GM12878 (cell line): ENCODE measurements at regions not wholly inside any gene's neighbourhood (a gene's known extent, or its start where the extent isn't known, plus 50 kb on each side); places are given as distances from the start of the nearest gene placed in this dataset.

Experiments used
- ATAC-seq: fragments of 200-7000 bp; cut with Tn5 transposase; 3 replicates; pipeline ENCODE4 v1.9.1; 2020; ENCODE audit warnings: mild to moderate bottlenecking, moderate library complexity
- BruUV-seq: library from RNA; stranded (reverse); fragments of 400-500 nt; replicated peaks from 2 replicates; lab custom pipeline; 2021; lab: Mats Ljungman, UMichigan
- CTCF ChIA-PET: fragments of 300-600 bp; sonication (Branson Sonifier 250); formaldehyde crosslinking; extraction: SDS; loops from one replicate; lab custom pipeline; 2021; ENCODE audit warnings: inconsistent platforms; lab: Yijun Ruan, JAX
- POLR2A ChIA-PET: fragments of 350-600 bp; formaldehyde crosslinking; extraction: SDS; loops from one replicate; lab custom pipeline; 2021; ENCODE audit warnings: inconsistent platforms; lab: Charles Lee
- RAD21 ChIA-PET: fragments of 300-600 bp; sonication (Branson Sonifier 250); formaldehyde crosslinking; loops from one replicate; lab custom pipeline; 2023; ENCODE audit warnings: antibody characterized with exemption; ENCODE audit not compliant: unreplicated experiment; lab: Charles Lee
- SMC1A ChIA-PET: fragments of 300-600 bp; sonication (Branson Sonifier 250); formaldehyde crosslinking; loops from one replicate; lab custom pipeline; 2023; ENCODE audit not compliant: unreplicated experiment, uncharacterized antibody; lab: Charles Lee
- DNase-seq: peaks from one replicate; pipeline ENCODE4 v3.0.0-alpha.2; 2011; ENCODE audit warnings: low read depth, low spot score
- FAIRE-seq: peaks from 3 replicates; lab custom pipeline; 2011; peaks lifted over from hg19 to GRCh38; lab: Jason Lieb, UNC
- H2AFZ ChIP-seq: 2 replicates; pipeline ENCODE4 v1.6.0; 2011; ENCODE audit warnings: low read depth, low read length, control low read depth; ENCODE audit not compliant: control insufficient read depth
- H3K27ac ChIP-seq: 2 replicates; pipeline ENCODE4 v1.5.1; 2011; ENCODE audit warnings: control low read depth; ENCODE audit not compliant: control insufficient read depth, insufficient read depth
- H3K27me3 ChIP-seq, 2 experiments: replicated peaks in 1 of 2; 2 replicates each; pipeline versions ENCODE4 v1.6.0 to v1.6.1; 2011; ENCODE audit warnings: low read length in 1 of 2; ENCODE audit not compliant: control insufficient read depth in 2 of 2, insufficient read depth in 2 of 2
- H3K36me3 ChIP-seq, 2 experiments: 2 replicates each; pipeline ENCODE4 v1.5.1; 2011; ENCODE audit warnings: low read length in 1 of 2; ENCODE audit not compliant: control insufficient read depth in 2 of 2, insufficient read depth in 2 of 2
- H3K4me1 ChIP-seq: 2 replicates; pipeline ENCODE4 v1.6.1; 2011; ENCODE audit warnings: mild to moderate bottlenecking, low read length, moderate library complexity, mixed read lengths; ENCODE audit not compliant: control insufficient read depth, insufficient read depth
- H3K4me2 ChIP-seq: 2 replicates; pipeline ENCODE4 v1.6.0; 2011; ENCODE audit warnings: control low read depth; ENCODE audit not compliant: control insufficient read depth, insufficient read depth
- H3K4me3 ChIP-seq: fragments of 200-600 bp; sonication (generic); 2 replicates; pipeline ENCODE4 v1.5.1; 2016
- H3K79me2 ChIP-seq: 2 replicates; pipeline ENCODE4 v1.6.0; 2011; ENCODE audit warnings: low read length; ENCODE audit not compliant: control insufficient read depth, insufficient read depth
- H3K9ac ChIP-seq: 2 replicates; pipeline ENCODE4 v1.8.0; 2011; ENCODE audit warnings: low read length, control low read depth, mixed read lengths; ENCODE audit not compliant: control insufficient read depth, insufficient read depth
- H3K9me3 ChIP-seq: replicated peaks from 3 replicates; pipeline ENCODE4 v1.5.1; 2011; ENCODE audit warnings: mild to moderate bottlenecking, low read length; ENCODE audit not compliant: control insufficient read depth, insufficient read depth
- H4K20me1 ChIP-seq: 2 replicates; pipeline ENCODE4 v1.6.0; 2011; ENCODE audit not compliant: control insufficient read depth, insufficient read depth
- ATF7 ChIP-seq: fragments of 450-650 bp; IDR thresholded peaks from 2 replicates; pipeline ENCODE4 v1.6.1; 2016; ENCODE audit warnings: low read depth, mild to moderate bottlenecking
- BCL3 ChIP-seq: IDR thresholded peaks from 2 replicates; pipeline ENCODE4 v1.6.1; 2011; ENCODE audit warnings: borderline replicate concordance, low read depth, mild to moderate bottlenecking, moderate library complexity, low read length; ENCODE audit not compliant: insufficient read depth, poor library complexity, severe bottlenecking
- IRF4 ChIP-seq: IDR thresholded peaks from 2 replicates; pipeline ENCODE4 v1.6.1; 2011; ENCODE audit warnings: low read depth, low read length
- KLF5 ChIP-seq: fragments of 450-650 bp; IDR thresholded peaks from 2 replicates; pipeline ENCODE4 v1.6.1; 2014; ENCODE audit warnings: mild to moderate bottlenecking; ENCODE audit not compliant: partially characterized antibody
- MTA2 ChIP-seq: fragments of 450-650 bp; IDR thresholded peaks from 2 replicates; pipeline ENCODE4 v1.6.1; 2016; ENCODE audit warnings: low read depth, mild to moderate bottlenecking, moderate library complexity
- MYB ChIP-seq: fragments of 150-350 bp; IDR thresholded peaks from 2 replicates; pipeline ENCODE4 v1.6.1; 2014; ENCODE audit warnings: mild to moderate bottlenecking, low read depth, low read length, borderline replicate concordance
- PKNOX1 ChIP-seq: fragments of 450-650 bp; IDR thresholded peaks from 2 replicates; pipeline ENCODE4 v1.6.1; 2016; ENCODE audit warnings: mild to moderate bottlenecking
- WGBS: methylation state at CpG from one replicate; pipeline ENCODE4 v1.1.6; 2016; ENCODE audit warnings: low lambda C conversion rate; ENCODE audit not compliant: insufficient replicate concordance, insufficient coverage; ENCODE audit errors: missing lambda C conversion rate; 5-methylcytosine and 5-hydroxymethylcytosine counted together
- in situ Hi-C: fragments of 300-500 bp; cut with MboI; formaldehyde crosslinking; loops from 9 replicates; pipeline ENCODE4 v1.14.3; 2018; ENCODE audit warnings: mixed read lengths
- intact Hi-C: fragments of 100-400 bp; cut with micrococcal nuclease; formaldehyde crosslinking; loops from one replicate; pipeline ENCODE4 v1.14.2; 2022; ENCODE audit not compliant: unreplicated experiment

- ChIA-PET CTCF (no interaction called here), POLR2A (no interaction called here), SMC1A (no interaction called here), RAD21 (no interaction called here)
- ATAC-seq (no peak), FAIRE-seq (no peak), DNase-seq (no peak)
- Histone ChIP-seq H3K4me1 (no peaks in the 10 kb centered on the region), H2AFZ (no peak overlapping the region), H3K27ac (no peak overlapping the region), H3K27me3 (no peaks in the 10 kb centered on the region), H3K36me3 (no peaks in the 10 kb centered on the region), H3K4me3 (no peak overlapping the region), H4K20me1 (no peaks in the 10 kb centered on the region), H3K4me2 (no peak overlapping the region), H3K79me2 (no peaks in the 10 kb centered on the region), H3K9ac (no peak overlapping the region), H3K9me3 (no peaks in the 10 kb centered on the region)
- intact Hi-C loops = no loop called here
- 0% methylated on average over 1 of the region's 1 CpG for WGBS
- in situ Hi-C loops = no loop called here
- TF ChIP-seq MTA2 (no peak), ATF7 (no peak), IRF4 (no peak), KLF5 (no peak), PKNOX1 (no peak), MYB (no peak), BCL3 (no peak)
- no TSS peak for BruUV-seq
Measured at GRCh38 chr13:76764916-76765315, 121.3 kb downstream of the KCTD12 start.
